HCT116 (cell line): ENCODE measurements at regions not wholly inside any gene's neighbourhood (a gene's known extent, or its start where the extent isn't known, plus 50 kb on each side); places are given as distances from the start of the nearest gene placed in this dataset.

ENCODE experiments used
- ATAC-seq: fragments of 200-7000 bp; cut with Tn5 transposase; 2 replicates; pipeline ENCODE4 v1.9.1; 2020; ENCODE audit warnings: mild to moderate bottlenecking, moderate library complexity
- BruUV-seq: library from RNA; stranded (reverse); fragments of 400-500 nt; replicated peaks from 2 replicates; lab custom pipeline; 2021; lab: Mats Ljungman, UMichigan
- CTCF ChIA-PET: fragments of 300-600 bp; sonication (Branson Sonifier 250); formaldehyde crosslinking; loops from one replicate; lab custom pipeline; 2021; ENCODE audit warnings: antibody characterized with exemption; lab: Charles Lee
- POLR2A ChIA-PET: fragments of 300-600, 350-600 bp; sonication (Branson Sonifier 250); formaldehyde crosslinking; loops from one replicate; lab custom pipeline; 2021; ENCODE audit warnings: antibody characterized with exemption; lab: Charles Lee
- RAD21 ChIA-PET, 2 experiments: fragments of 300-600 bp; sonication (Branson Sonifier 250); formaldehyde crosslinking; loops; one replicate each; lab custom pipeline; 2023; ENCODE audit warnings: low total read pairs in 2 of 2; ENCODE audit not compliant: uncharacterized antibody in 2 of 2, unreplicated experiment in 2 of 2, low non-redundant PET in 1 of 2; lab: Charles Lee
- DNase-seq: peaks from one replicate; pipeline ENCODE4 v3.0.0-alpha.2; 2010; ENCODE audit warnings: low read depth, low spot score
- H2AFZ ChIP-seq: fragments of 200-600 bp; shearing (Covaris generic), sonication (generic); 2 replicates; pipeline ENCODE4 v1.6.1; 2017; ENCODE audit warnings: low read depth, mixed run types, mixed read lengths, antibody characterized with exemption, low read length; ENCODE audit not compliant: poor library complexity, severe bottlenecking
- H3K27ac ChIP-seq: 2 replicates; pipeline ENCODE4 v1.5.1; 2012; ENCODE audit warnings: low read depth, low read length
- H3K27me3 ChIP-seq: fragments of 200-600 bp; sonication (generic); 2 replicates; pipeline ENCODE4 v1.6.1; 2016; ENCODE audit warnings: mixed run types, low read length, mixed read lengths; ENCODE audit not compliant: insufficient read depth
- H3K36me3 ChIP-seq, 2 experiments: fragments of 200-500 bp in 1 of 2; fragments of 200-600 bp in 1 of 2; sonication (Bioruptor generic) in 1 of 2; sonication (generic) in 1 of 2; 2 replicates each; pipeline versions ENCODE4 v1.5.1 to v1.6.1; 2014 to 2016; ENCODE audit warnings: low read length in 2 of 2, inconsistent platforms in 1 of 2, mixed read lengths in 1 of 2, mixed run types in 1 of 2; ENCODE audit not compliant: insufficient read depth in 2 of 2, control insufficient read depth in 1 of 2
- H3K4me1 ChIP-seq, 2 experiments: fragments of 200-600 bp in 1 of 2; sonication (generic) in 1 of 2; 2 replicates each; pipeline versions ENCODE4 v1.5.1 to v1.6.1; 2012 to 2017; ENCODE audit warnings: low read length in 2 of 2, inconsistent platforms in 1 of 2, mild to moderate bottlenecking in 1 of 2, mixed read lengths in 1 of 2, mixed run types in 1 of 2, moderate library complexity in 1 of 2; ENCODE audit not compliant: insufficient read depth in 2 of 2, control insufficient read depth in 1 of 2
- H3K4me2 ChIP-seq: fragments of 200-600 bp; sonication (generic); 2 replicates; pipeline ENCODE4 v1.6.1; 2017; ENCODE audit warnings: mixed run types, low read length, mixed read lengths
- H3K4me3 ChIP-seq, 2 experiments: fragments of 200-600 bp in 1 of 2; sonication (generic) in 1 of 2; replicated peaks in 1 of 2; 2 replicates each; pipeline ENCODE4 v1.5.1; 2011 to 2016; ENCODE audit warnings: low read length in 2 of 2, control low read depth in 1 of 2, low read depth in 1 of 2, mild to moderate bottlenecking in 1 of 2, mixed read lengths in 1 of 2, mixed run types in 1 of 2
- H3K79me2 ChIP-seq: fragments of 200-600 bp; sonication (generic); 2 replicates; pipeline ENCODE4 v1.6.1; 2017; ENCODE audit warnings: mild to moderate bottlenecking, mixed run types, low read length, moderate library complexity, mixed read lengths; ENCODE audit not compliant: insufficient read depth
- H3K9ac ChIP-seq: fragments of 200-600 bp; sonication (generic); 2 replicates; pipeline ENCODE4 v1.6.1; 2016; ENCODE audit warnings: low read length, mixed read lengths
- H3K9me2 ChIP-seq: fragments of 200-600 bp; sonication (generic), shearing (Covaris generic); 2 replicates; pipeline ENCODE4 v1.6.1; 2017; ENCODE audit warnings: mixed run types, mild to moderate bottlenecking, moderate library complexity; ENCODE audit not compliant: insufficient read depth
- H3K9me3 ChIP-seq, 2 experiments: fragments of 200-500 bp in 1 of 2; fragments of 200-600 bp in 1 of 2; sonication (Bioruptor generic) in 1 of 2; sonication (generic) in 1 of 2; 2 replicates each; pipeline ENCODE4 v1.6.1; 2014 to 2017; ENCODE audit warnings: low read length in 2 of 2, mixed read lengths in 2 of 2, inconsistent platforms in 1 of 2, low read depth in 1 of 2, mild to moderate bottlenecking in 1 of 2, mixed run types in 1 of 2, moderate library complexity in 1 of 2; ENCODE audit not compliant: control insufficient read depth in 1 of 2, insufficient read depth in 1 of 2
- H4K20me1 ChIP-seq: fragments of 200-600 bp; sonication (generic), shearing (Covaris generic); 2 replicates; pipeline ENCODE4 v1.6.1; 2017; ENCODE audit warnings: mixed run types, mild to moderate bottlenecking, moderate library complexity; ENCODE audit not compliant: insufficient read depth
- CEBPB ChIP-seq: IDR thresholded peaks from 2 replicates; pipeline ENCODE4 v1.6.1; 2012; ENCODE audit warnings: low read depth
- ELF1 ChIP-seq: IDR thresholded peaks from 2 replicates; pipeline ENCODE4 v1.6.1; 2012; ENCODE audit warnings: low read depth, borderline replicate concordance
- JUND ChIP-seq: IDR thresholded peaks from 2 replicates; pipeline ENCODE4 v1.6.1; 2012
- POLR2A ChIP-seq: IDR thresholded peaks from 2 replicates; pipeline ENCODE4 v1.7.0; 2011; ENCODE audit warnings: borderline replicate concordance; ENCODE audit not compliant: insufficient read depth, insufficient read length; ENCODE audit errors: extremely low read depth
- RAD21 ChIP-seq: IDR thresholded peaks from 2 replicates; pipeline ENCODE4 v1.6.1; 2012; ENCODE audit warnings: low read depth, mild to moderate bottlenecking
- TCF7L2 ChIP-seq: IDR thresholded peaks from 2 replicates; pipeline ENCODE4 v1.7.0; 2011; ENCODE audit warnings: borderline replicate concordance, inconsistent platforms; ENCODE audit not compliant: insufficient read depth, insufficient read length; ENCODE audit errors: extremely low read depth
- intact Hi-C: fragments of 100-400 bp; cut with micrococcal nuclease; formaldehyde crosslinking; loops from 2 replicates; pipeline ENCODE4 v1.10.0; 2022
- TF ChIP-seq, protein P1 (sequence below), 3 experiments: fragments of 200-600 bp in 1 of 3; sonication (generic) in 1 of 3; IDR thresholded peaks in 2 of 3; conservative IDR thresholded peaks in 1 of 3; 2 replicates each; pipeline ENCODE4 v1.5.1; 2012 to 2017; ENCODE audit warnings: low read depth in 2 of 3, low read length in 2 of 3, antibody characterized with exemption in 1 of 3, borderline replicate concordance in 1 of 3, control low read depth in 1 of 3, mild to moderate bottlenecking in 1 of 3, mixed read lengths in 1 of 3, mixed run types in 1 of 3, moderate library complexity in 1 of 3; ENCODE audit not compliant: insufficient read depth in 1 of 3
- TF ChIP-seq, protein P2 (sequence below): IDR thresholded peaks from 2 replicates; pipeline ENCODE4 v1.6.1; 2011; ENCODE audit warnings: mild to moderate bottlenecking, low read length, moderate library complexity; ENCODE audit not compliant: insufficient replicate concordance; ENCODE audit errors: extremely low read depth

DNA sequence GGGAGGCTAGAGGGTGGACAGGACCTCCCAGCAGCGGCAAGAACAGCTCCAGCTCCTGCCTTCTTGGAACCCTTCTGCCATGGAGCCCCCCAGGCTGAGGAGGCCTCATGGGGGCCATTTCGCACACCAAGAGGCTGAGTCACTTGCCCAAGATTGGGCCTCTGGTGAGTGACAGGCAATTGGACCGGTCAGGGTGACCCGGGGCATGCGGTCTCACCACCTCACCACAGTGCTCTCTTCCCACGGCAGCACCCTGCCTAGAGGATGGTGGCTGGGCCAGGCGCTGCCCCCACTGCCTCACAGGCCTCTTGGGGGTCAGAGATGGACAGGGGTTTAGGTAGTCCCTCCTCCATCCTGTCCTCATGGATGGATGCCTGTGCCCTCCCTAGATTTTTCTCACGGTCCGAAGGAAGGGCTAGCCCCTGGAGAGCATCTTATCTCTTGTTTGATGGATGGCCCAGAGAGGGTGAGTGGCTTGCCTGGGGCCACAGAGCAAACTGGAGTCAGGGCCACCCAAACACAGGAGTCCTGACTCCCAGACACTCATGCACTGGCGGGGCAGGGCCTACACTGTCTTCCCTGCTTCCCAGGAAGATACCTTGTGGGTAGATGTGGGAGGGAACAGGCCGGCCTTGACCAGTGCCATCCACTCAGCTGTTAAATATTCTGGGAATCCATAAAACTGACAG lies 119.2 kb downstream of the INHBB start:
- Histone ChIP-seq H3K27me3 (no peaks in the 10 kb centered on the region), H3K79me2 (no peaks in the 10 kb centered on the region), H3K4me3 (no peak overlapping the region), H2AFZ (no peak overlapping the region), H4K20me1 (no peaks in the 10 kb centered on the region), H3K9me2 (no peaks in the 10 kb centered on the region), H3K27ac (no peak overlapping the region), H3K36me3 (no peaks in the 10 kb centered on the region), H3K9me3 (no peaks in the 10 kb centered on the region), H3K4me2 (no peak overlapping the region), H3K9ac (no peak overlapping the region), H3K4me1 (peaks cover 0 to 5% of the 10 kb centered on the region in 2 experiments; a peak in 1 of 4 replicates)
- no TSS peak for BruUV-seq
- DNase-seq (no peak), ATAC-seq (no peak)
- POLR2A ChIA-PET: no interaction called here
- TF ChIP-seq, protein P1, sequence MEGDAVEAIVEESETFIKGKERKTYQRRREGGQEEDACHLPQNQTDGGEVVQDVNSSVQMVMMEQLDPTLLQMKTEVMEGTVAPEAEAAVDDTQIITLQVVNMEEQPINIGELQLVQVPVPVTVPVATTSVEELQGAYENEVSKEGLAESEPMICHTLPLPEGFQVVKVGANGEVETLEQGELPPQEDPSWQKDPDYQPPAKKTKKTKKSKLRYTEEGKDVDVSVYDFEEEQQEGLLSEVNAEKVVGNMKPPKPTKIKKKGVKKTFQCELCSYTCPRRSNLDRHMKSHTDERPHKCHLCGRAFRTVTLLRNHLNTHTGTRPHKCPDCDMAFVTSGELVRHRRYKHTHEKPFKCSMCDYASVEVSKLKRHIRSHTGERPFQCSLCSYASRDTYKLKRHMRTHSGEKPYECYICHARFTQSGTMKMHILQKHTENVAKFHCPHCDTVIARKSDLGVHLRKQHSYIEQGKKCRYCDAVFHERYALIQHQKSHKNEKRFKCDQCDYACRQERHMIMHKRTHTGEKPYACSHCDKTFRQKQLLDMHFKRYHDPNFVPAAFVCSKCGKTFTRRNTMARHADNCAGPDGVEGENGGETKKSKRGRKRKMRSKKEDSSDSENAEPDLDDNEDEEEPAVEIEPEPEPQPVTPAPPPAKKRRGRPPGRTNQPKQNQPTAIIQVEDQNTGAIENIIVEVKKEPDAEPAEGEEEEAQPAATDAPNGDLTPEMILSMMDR (IDR thresholded peaks at IDR 0.05 in 2 of 3, conservative IDR thresholded peaks at IDR 0.05 in 1 of 3; ENCODE audit: borderline replicate concordance in 1 of 3, insufficient read depth in 1 of 3, low read depth in 2 of 3, low read length in 2 of 3): no peak
- no peak for TF ChIP-seq RAD21
- no peak for TF ChIP-seq ELF1
- TF ChIP-seq TCF7L2: no peak
- no peak for TF ChIP-seq CEBPB
- TF ChIP-seq, protein P2, sequence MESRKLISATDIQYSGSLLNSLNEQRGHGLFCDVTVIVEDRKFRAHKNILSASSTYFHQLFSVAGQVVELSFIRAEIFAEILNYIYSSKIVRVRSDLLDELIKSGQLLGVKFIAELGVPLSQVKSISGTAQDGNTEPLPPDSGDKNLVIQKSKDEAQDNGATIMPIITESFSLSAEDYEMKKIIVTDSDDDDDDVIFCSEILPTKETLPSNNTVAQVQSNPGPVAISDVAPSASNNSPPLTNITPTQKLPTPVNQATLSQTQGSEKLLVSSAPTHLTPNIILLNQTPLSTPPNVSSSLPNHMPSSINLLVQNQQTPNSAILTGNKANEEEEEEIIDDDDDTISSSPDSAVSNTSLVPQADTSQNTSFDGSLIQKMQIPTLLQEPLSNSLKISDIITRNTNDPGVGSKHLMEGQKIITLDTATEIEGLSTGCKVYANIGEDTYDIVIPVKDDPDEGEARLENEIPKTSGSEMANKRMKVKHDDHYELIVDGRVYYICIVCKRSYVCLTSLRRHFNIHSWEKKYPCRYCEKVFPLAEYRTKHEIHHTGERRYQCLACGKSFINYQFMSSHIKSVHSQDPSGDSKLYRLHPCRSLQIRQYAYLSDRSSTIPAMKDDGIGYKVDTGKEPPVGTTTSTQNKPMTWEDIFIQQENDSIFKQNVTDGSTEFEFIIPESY: no peak
- no peak for TF ChIP-seq JUND
- TF ChIP-seq POLR2A: no peak
- CTCF ChIA-PET: no interaction called here
- intact Hi-C loops: no loop called here
- RAD21 ChIA-PET: no interaction called here
